ENCODE measurements at regions not wholly inside any gene's neighbourhood (a gene's known extent, or its start where the extent isn't known, plus 50 kb on each side); places are given as distances from the start of the nearest gene placed in this dataset.
"Not testable (repeated sequence)": the region's sequence is repeated elsewhere in the genome, so short reads cannot be mapped to it uniquely, and the experiment has no call there.

- peak; percentile 39 for DNase-seq
These were observed 95.1 kb downstream of the ASB1 start for GRCh38 chr2:238521870-238522269.

GRCh38 chr2:238523158-238524110, 96.7 kb downstream of the ASB1 start:
- DNase-seq = peak; percentile 61

GRCh38 chr2:238524426-238524983, 97.8 kb downstream of the ASB1 start:
- DNase-seq = no peak

GRCh38 chr2:238525990-238526389, 99.3 kb downstream of the ASB1 start:
- no peak for DNase-seq

GRCh38 chr2:238527565-238527964, 100.8 kb downstream of the ASB1 start:
- no peak for DNase-seq

- no peak for DNase-seq
These were observed 102.4 kb downstream of the ASB1 start for GRCh38 chr2:238528953-238529781.

- not testable (repeated sequence) for DNase-seq
These were observed 104.4 kb downstream of the ASB1 start for GRCh38 chr2:238531017-238531645.

- not testable (repeated sequence) for DNase-seq
These were observed 117.0 kb downstream of the ASB1 start for GRCh38 chr2:238543732-238544131.

- no peak for DNase-seq
These were observed 122.3 kb downstream of the ASB1 start for GRCh38 chr2:238548902-238549462.

- no peak for DNase-seq
These were observed 123.1 kb downstream of the ASB1 start for GRCh38 chr2:238549866-238550265.

- no peak for DNase-seq
These were observed 124.4 kb downstream of the ASB1 start for GRCh38 chr2:238551091-238551490.

- DNase-seq = no peak
These were observed 125.5 kb downstream of the ASB1 start for GRCh38 chr2:238552226-238552625.

- no peak for DNase-seq
These were observed 126.4 kb downstream of the ASB1 start for GRCh38 chr2:238553159-238553558.

- no peak for DNase-seq
These were observed 128.0 kb downstream of the ASB1 start for GRCh38 chr2:238554468-238555315.

- no peak for DNase-seq
These were observed 129.2 kb downstream of the ASB1 start for GRCh38 chr2:238555786-238556542.

GRCh38 chr2:238557431-238557830, 130.7 kb downstream of the ASB1 start:
- no peak for DNase-seq

- DNase-seq = no peak
These were observed 131.2 kb downstream of the ASB1 start for GRCh38 chr2:238557936-238558335.

GRCh38 chr2:238558456-238559099, 131.9 kb downstream of the ASB1 start:
- no peak for DNase-seq

GRCh38 chr2:238560234-238560633, 133.5 kb downstream of the ASB1 start:
- no peak for DNase-seq

GRCh38 chr2:238561230-238561629, 134.5 kb downstream of the ASB1 start:
- DNase-seq = no peak

Data from right hindlimb (tissue), 1 donor.